Uterus (tissue), 2 donors: ENCODE measurements at regions not wholly inside any gene's neighbourhood (a gene's known extent, or its start where the extent isn't known, plus 50 kb on each side); places are given as distances from the start of the nearest gene placed in this dataset.

Source experiments
- CTCF ChIP-seq, 4 experiments: fragments of 200-600 bp in 2 of 4; fragments of 450-650 bp in 2 of 4; sonication (generic) in 2 of 4; IDR thresholded peaks; one replicate each; pipeline ENCODE4 v1.5.1; 2016 to 2019; ENCODE audit warnings: antibody characterized with exemption in 4 of 4, mild to moderate bottlenecking in 2 of 4, moderate library complexity in 1 of 4
- POLR2A ChIP-seq, 2 donors: fragments of 450-650 bp; IDR thresholded peaks; one replicate each; pipeline ENCODE4 v1.6.1; 2016; ENCODE audit warnings: antibody characterized with exemption in 2 of 2, mild to moderate bottlenecking in 1 of 2, moderate library complexity in 1 of 2

- no peak for TF ChIP-seq CTCF (IDR thresholded peaks at IDR 0.05)
- no peak for TF ChIP-seq POLR2A (IDR thresholded peaks at IDR 0.05)
Measured at GRCh38 chr13:91207261-91207660, 140.2 kb upstream of the MIR17HG start.
